ENCODE measurements at regions not wholly inside any gene's neighbourhood (a gene's known extent, or its start where the extent isn't known, plus 50 kb on each side); places are given as distances from the start of the nearest gene placed in this dataset.

- Histone ChIP-seq H3K79me2 (ENCODE audit: insufficient read depth, low read depth, low read length) (no peaks in the 10 kb centered on the region), H3K36me3 (ENCODE audit: insufficient read depth, low read length) (no peaks in the 10 kb centered on the region), H3K4me3 (ENCODE audit: low read depth, low read length, poor library complexity, severe bottlenecking) (no peak overlapping the region), H3K27ac (ENCODE audit: low read depth, low read length, poor library complexity, severe bottlenecking) (no peak overlapping the region), H3K9me2 (ENCODE audit: insufficient read depth, low read length) (no peaks in the 10 kb centered on the region), H4K20me1 (ENCODE audit: insufficient read depth, low read length) (no peaks in the 10 kb centered on the region), H3K4me1 (ENCODE audit: insufficient read depth, low read length, poor library complexity, severe bottlenecking) (no peaks in the 10 kb centered on the region), H3K9me3 (ENCODE audit: low read length) (no peaks in the 10 kb centered on the region), H2AFZ (ENCODE audit: low read length) (no peak overlapping the region; the same call in 1 of the 2 replicates), H3K4me2 (ENCODE audit: low read length) (no peak overlapping the region)
- CTCF ChIA-PET (ENCODE audit: unreplicated experiment), result interaction anchor here (0.6 to 1.4 kb wide), 2 partner anchors 13 to 270 kb away, joined by 3 read pairs; no protein-coding TSS in a partner anchor
- no peak for DNase-seq (ENCODE audit: low spot score)
- POLR2A ChIA-PET, result interaction anchor here (0.7 to 0.9 kb wide), 4 partner anchors 23 to 136 kb away, joined by 3 to 4 read pairs (median 3); no protein-coding TSS in a partner anchor
- TF ChIP-seq EZH2phosphoT487 (IDR thresholded peaks at IDR 0.05; ENCODE audit: borderline replicate concordance, low read depth, low read length) (no peak), CTCF (conservative IDR thresholded peaks at IDR 0.05; ENCODE audit: low read length) (no peak)
- no TSS peak for BruUV-seq (replicated peaks)
- intact Hi-C loops (cut with micrococcal nuclease; ENCODE audit: unreplicated experiment), result no loop called here
These were observed 422.5 kb downstream of the LPIN1 start for GRCh38 chr2:12168791-12169388.

DNA sequence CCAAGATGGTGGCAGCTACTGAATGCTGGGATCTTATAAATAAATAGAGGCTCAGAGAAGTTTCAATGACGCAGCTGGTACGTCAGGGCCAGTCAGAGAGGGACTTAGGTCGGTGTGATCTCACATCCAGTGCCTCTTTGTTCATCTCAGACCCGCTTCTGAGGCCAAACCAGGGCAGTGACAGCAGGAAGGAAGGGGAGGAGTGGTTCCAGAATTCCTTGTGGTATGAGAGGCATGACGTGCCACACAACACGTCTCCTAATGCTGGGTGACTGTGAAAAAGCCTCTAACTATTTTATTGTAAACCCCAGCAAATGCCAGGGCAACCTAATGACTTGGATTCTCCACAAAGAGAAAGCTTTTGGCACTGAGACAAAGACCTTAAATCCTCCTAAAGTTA is 423.3 kb downstream of the LPIN1 start:
- no peak for DNase-seq (ENCODE audit: low spot score)
- Histone ChIP-seq H3K4me2 (ENCODE audit: low read length) (no peak overlapping the region), H4K20me1 (ENCODE audit: insufficient read depth, low read length) (no peaks in the 10 kb centered on the region), H2AFZ (ENCODE audit: low read length) (no peak overlapping the region), H3K4me3 (ENCODE audit: low read depth, low read length, poor library complexity, severe bottlenecking) (no peak overlapping the region), H3K27ac (ENCODE audit: low read depth, low read length, poor library complexity, severe bottlenecking) (no peak overlapping the region), H3K79me2 (ENCODE audit: insufficient read depth, low read depth, low read length) (no peaks in the 10 kb centered on the region), H3K9me3 (ENCODE audit: low read length) (no peaks in the 10 kb centered on the region), H3K4me1 (ENCODE audit: insufficient read depth, low read length, poor library complexity, severe bottlenecking) (no peaks in the 10 kb centered on the region), H3K9me2 (ENCODE audit: insufficient read depth, low read length) (no peaks in the 10 kb centered on the region), H3K36me3 (ENCODE audit: insufficient read depth, low read length) (no peaks in the 10 kb centered on the region)
- no TSS peak for BruUV-seq (replicated peaks)
- intact Hi-C loops (cut with micrococcal nuclease; ENCODE audit: unreplicated experiment), result loop anchor here (5.0 kb wide), 1 partner anchor 307 kb away; no protein-coding TSS in a partner anchor
- ChIA-PET POLR2A (interaction anchor here (0.7 to 0.8 kb wide), 3 partner anchors 13 to 22 kb away, joined by 3 read pairs; no protein-coding TSS in a partner anchor), CTCF (ENCODE audit: unreplicated experiment) (interaction anchor here (0.6 kb wide), 1 partner anchor 271 kb away, joined by 3 read pairs; no protein-coding TSS in a partner anchor)
- no peak for TF ChIP-seq CTCF (conservative IDR thresholded peaks at IDR 0.05; ENCODE audit: low read length)
- TF ChIP-seq EZH2phosphoT487 (IDR thresholded peaks at IDR 0.05; ENCODE audit: borderline replicate concordance, low read depth, low read length), result no peak

- Histone ChIP-seq H3K9me2 (ENCODE audit: insufficient read depth, low read length) (no peaks in the 10 kb centered on the region), H3K4me3 (ENCODE audit: low read depth, low read length, poor library complexity, severe bottlenecking) (no peak overlapping the region), H2AFZ (ENCODE audit: low read length) (no peak overlapping the region), H3K4me1 (ENCODE audit: insufficient read depth, low read length, poor library complexity, severe bottlenecking) (no peaks in the 10 kb centered on the region), H3K4me2 (ENCODE audit: low read length) (no peak overlapping the region), H4K20me1 (ENCODE audit: insufficient read depth, low read length) (no peaks in the 10 kb centered on the region), H3K27ac (ENCODE audit: low read depth, low read length, poor library complexity, severe bottlenecking) (no peak overlapping the region), H3K9me3 (ENCODE audit: low read length) (no peaks in the 10 kb centered on the region), H3K79me2 (ENCODE audit: insufficient read depth, low read depth, low read length) (no peaks in the 10 kb centered on the region), H3K36me3 (ENCODE audit: insufficient read depth, low read length) (no peaks in the 10 kb centered on the region)
- DNase-seq (ENCODE audit: low spot score), result no peak
- BruUV-seq (replicated peaks), result no TSS peak
- intact Hi-C loops (cut with micrococcal nuclease; ENCODE audit: unreplicated experiment), result loop anchor here (5.0 kb wide), 1 partner anchor 308 kb away; no protein-coding TSS in a partner anchor
- CTCF ChIA-PET (ENCODE audit: unreplicated experiment), result no interaction called here
- POLR2A ChIA-PET, result interaction anchor here (0.8 kb wide), 2 partner anchors 12 to 18 kb away, joined by 3 read pairs; no protein-coding TSS in a partner anchor
- no peak for TF ChIP-seq CTCF (conservative IDR thresholded peaks at IDR 0.05; ENCODE audit: low read length)
- no peak for TF ChIP-seq EZH2phosphoT487 (IDR thresholded peaks at IDR 0.05; ENCODE audit: borderline replicate concordance, low read depth, low read length)
These were observed 423.7 kb downstream of the LPIN1 start for GRCh38 chr2:12170121-12170520.
